ENCODE measurements at regions not wholly inside any gene's neighbourhood (a gene's known extent, or its start where the extent isn't known, plus 50 kb on each side); places are given as distances from the start of the nearest gene placed in this dataset.
"Not testable (repeated sequence)": the region's sequence is repeated elsewhere in the genome, so short reads cannot be mapped to it uniquely, and the experiment has no call there.

DNA sequence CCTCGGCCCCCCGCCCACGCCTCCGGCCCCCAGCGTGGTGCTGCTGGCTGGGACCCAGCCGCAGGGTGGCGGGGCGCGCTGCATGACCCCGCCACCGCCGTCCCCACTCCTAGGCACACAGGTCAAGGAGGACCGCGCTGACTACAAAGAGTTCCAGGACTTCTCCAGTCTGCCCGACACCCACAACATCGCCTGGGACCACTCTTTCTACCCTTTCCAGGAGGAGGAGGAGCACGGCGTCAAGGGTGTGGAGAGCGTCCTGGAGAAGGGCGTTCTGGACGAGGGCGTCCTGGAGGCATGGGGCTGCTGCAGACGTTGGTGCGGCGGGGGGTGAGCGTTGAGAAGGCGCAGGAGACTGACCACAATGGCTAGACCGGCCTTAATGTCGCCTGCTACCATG, 101.7 kb upstream of the OR4C13 start:
- not testable (repeated sequence) for TF ChIP-seq POLR2A (IDR thresholded peaks at IDR 0.05; ENCODE audit: low read depth, low read length); POLR2AphosphoS5 (IDR thresholded peaks at IDR 0.05; ENCODE audit: low read depth, low read length); TAF1 (IDR thresholded peaks at IDR 0.05; ENCODE audit: borderline replicate concordance, low read depth, low read length)
